ENCODE measurements at regions not wholly inside any gene's neighbourhood (a gene's known extent, or its start where the extent isn't known, plus 50 kb on each side); places are given as distances from the start of the nearest gene placed in this dataset.
"Not testable (repeated sequence)": the region's sequence is repeated elsewhere in the genome, so short reads cannot be mapped to it uniquely, and the experiment has no call there.

GRCh38 chr16:52350031-52350642 lies 196.8 kb downstream of the TOX3 start:
- no peaks in the 10 kb centered on the region for H3K36me3 ChIP-seq

GRCh38 chr16:52346709-52347108 lies 200.2 kb downstream of the TOX3 start:
- TF ChIP-seq POLR2AphosphoS5 (IDR thresholded peaks at IDR 0.05; ENCODE audit: insufficient read depth in 1 of 2, low read depth in 1 of 2) (no peak), CTCF (IDR thresholded peaks at IDR 0.05) (no peak), POLR2A (IDR thresholded peaks at IDR 0.05) (no peak)
- intact Hi-C loops (cut with DNase I): no loop called here
- H3K27me3 ChIP-seq: no peaks in the 10 kb centered on the region
- no peak overlapping the region for H3K27ac ChIP-seq
- H3K4me3 ChIP-seq: no peak overlapping the region
- H3K36me3 ChIP-seq: no peaks in the 10 kb centered on the region
- no peak for DNase-seq (ENCODE audit: extremely low spot score in 2 of 2)
- H3K9me3 ChIP-seq: no peaks in the 10 kb centered on the region
- H3K4me1 ChIP-seq: no peaks in the 10 kb centered on the region

More at GRCh38 chr16:52350031-52350642, 196.8 kb downstream of the TOX3 start:
- TF ChIP-seq POLR2AphosphoS5 (IDR thresholded peaks at IDR 0.05; ENCODE audit: insufficient read depth in 1 of 2, low read depth in 1 of 2): no peak
- no peak for TF ChIP-seq POLR2A (IDR thresholded peaks at IDR 0.05)
- no peak for TF ChIP-seq CTCF (IDR thresholded peaks at IDR 0.05)
- Histone ChIP-seq H3K27me3 (no peaks in the 10 kb centered on the region), H3K4me1 (no peaks in the 10 kb centered on the region), H3K4me3 (no peak overlapping the region), H3K27ac (no peak overlapping the region), H3K9me3 (no peaks in the 10 kb centered on the region)
- DNase-seq (ENCODE audit: extremely low spot score in 2 of 2): no peak
- intact Hi-C loops (cut with DNase I): no loop called here

- intact Hi-C loops (cut with DNase I); H3K4me1 ChIP-seq; H3K4me3 ChIP-seq; DNase-seq (ENCODE audit: extremely low spot score in 2 of 2); H3K9me3 ChIP-seq; H3K27ac ChIP-seq; H3K27me3 ChIP-seq; H3K36me3 ChIP-seq: not testable (repeated sequence)
These were observed 213.3 kb downstream of the TOX3 start for GRCh38 chr16:52333673-52334072.

GRCh38 chr16:52320930-52321439 lies 226.0 kb downstream of the TOX3 start:
- intact Hi-C loops (cut with DNase I): no loop called here
- Histone ChIP-seq H3K4me1 (no peaks in the 10 kb centered on the region), H3K9me3 (no peaks in the 10 kb centered on the region), H3K36me3 (no peaks in the 10 kb centered on the region), H3K27me3 (no peaks in the 10 kb centered on the region), H3K4me3 (no peak overlapping the region), H3K27ac (no peak overlapping the region)
- TF ChIP-seq POLR2A (IDR thresholded peaks at IDR 0.05) (no peak), CTCF (IDR thresholded peaks at IDR 0.05) (no peak)
- DNase-seq (ENCODE audit: extremely low spot score in 2 of 2): no peak

GRCh38 chr16:52318302-52319009 lies 228.5 kb downstream of the TOX3 start:
- no peaks in the 10 kb centered on the region for H3K9me3 ChIP-seq
- DNase-seq (ENCODE audit: extremely low spot score in 2 of 2): no peak
- no peak for TF ChIP-seq POLR2AphosphoS5 (IDR thresholded peaks at IDR 0.05; ENCODE audit: insufficient read depth in 1 of 2, low read depth in 1 of 2)
- TF ChIP-seq POLR2A (IDR thresholded peaks at IDR 0.05): no peak
- TF ChIP-seq CTCF (IDR thresholded peaks at IDR 0.05): no peak
- intact Hi-C loops (cut with DNase I): no loop called here
- no peaks in the 10 kb centered on the region for H3K27me3 ChIP-seq
- no peaks in the 10 kb centered on the region for H3K4me1 ChIP-seq
- H3K36me3 ChIP-seq: no peaks in the 10 kb centered on the region
- no peak overlapping the region for H3K27ac ChIP-seq
- H3K4me3 ChIP-seq: no peak overlapping the region

Data from vagina (tissue), 2 donors.